GM21526 (cell line): ENCODE measurements at regions not wholly inside any gene's neighbourhood (a gene's known extent, or its start where the extent isn't known, plus 50 kb on each side); places are given as distances from the start of the nearest gene placed in this dataset.

ENCODE experiments used
- ATAC-seq: cut with Tn5 transposase; IDR thresholded peaks from one replicate; pipeline ENCODE4 v1.9.1; 2021; ENCODE audit warnings: moderate library complexity; ENCODE audit not compliant: unreplicated experiment, low FRiP score

GRCh38 chr2:236956641-236957040, 129.0 kb upstream of the COPS8 start:
- no peak for ATAC-seq

DNA sequence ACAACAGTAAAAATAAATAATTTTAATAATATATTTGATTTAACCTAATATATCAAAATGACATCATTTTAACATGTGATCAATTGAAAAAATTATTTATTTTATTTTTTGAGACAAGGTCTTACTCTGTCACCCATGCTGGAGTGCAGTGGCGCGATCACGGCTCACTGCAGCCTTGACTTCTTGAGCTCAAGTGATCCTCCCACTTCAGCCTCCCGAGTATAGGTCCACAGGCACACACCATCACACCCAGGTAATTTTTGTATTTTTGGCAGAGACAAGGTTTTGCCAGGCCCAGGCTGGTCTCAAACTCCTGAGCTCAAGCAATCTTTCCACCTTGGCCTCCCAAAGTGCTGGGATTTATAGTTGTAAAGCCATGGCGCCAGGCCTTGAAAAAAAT, 126.7 kb upstream of the COPS8 start:
- no peak for ATAC-seq

- no peak for ATAC-seq
Observed at GRCh38 chr2:236959876-236960275, 125.8 kb upstream of the COPS8 start.

GRCh38 chr2:236960531-236960930, 125.2 kb upstream of the COPS8 start:
- no peak for ATAC-seq

DNA sequence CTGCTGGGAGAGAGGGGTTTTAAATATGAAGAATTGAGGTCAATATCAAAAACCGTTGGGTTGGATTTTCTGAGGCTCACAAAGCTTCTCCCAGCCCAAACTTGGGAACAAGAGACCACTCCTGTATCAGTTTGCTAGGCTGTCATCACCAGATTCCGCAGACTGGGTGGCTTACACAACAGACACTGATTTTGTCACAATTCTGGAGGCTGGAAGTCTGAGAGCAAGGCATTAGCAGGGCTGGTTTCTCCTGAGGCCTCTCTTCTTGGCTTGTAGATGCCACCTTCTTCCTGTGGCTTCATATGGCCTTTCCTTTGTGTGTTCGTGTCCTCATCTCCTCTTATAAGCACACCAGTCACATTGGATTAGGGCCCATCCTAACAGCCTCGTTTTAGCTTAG, 122.9 kb upstream of the COPS8 start:
- no peak for ATAC-seq

- ATAC-seq = no peak
Observed at GRCh38 chr2:236963631-236964182, 122.0 kb upstream of the COPS8 start.

DNA sequence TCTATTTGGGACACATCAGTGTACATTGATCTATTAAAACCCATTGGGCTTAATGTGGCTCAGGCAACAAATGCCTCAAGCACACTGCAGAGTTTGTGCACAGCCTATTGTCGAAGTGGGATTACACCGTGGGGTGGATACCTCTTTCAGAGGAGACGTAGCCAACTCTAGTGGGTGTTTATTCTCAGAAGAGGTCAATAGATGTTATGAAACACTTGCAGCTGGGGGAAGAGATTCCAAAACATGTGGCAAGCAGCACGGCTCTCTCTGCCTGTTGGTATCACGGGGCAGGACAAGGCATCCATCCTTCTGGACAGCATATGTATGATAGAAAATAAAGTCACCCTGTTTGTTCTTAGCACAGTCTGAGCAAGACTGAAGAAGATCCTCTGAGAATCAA, 121.4 kb upstream of the COPS8 start:
- no peak for ATAC-seq

DNA sequence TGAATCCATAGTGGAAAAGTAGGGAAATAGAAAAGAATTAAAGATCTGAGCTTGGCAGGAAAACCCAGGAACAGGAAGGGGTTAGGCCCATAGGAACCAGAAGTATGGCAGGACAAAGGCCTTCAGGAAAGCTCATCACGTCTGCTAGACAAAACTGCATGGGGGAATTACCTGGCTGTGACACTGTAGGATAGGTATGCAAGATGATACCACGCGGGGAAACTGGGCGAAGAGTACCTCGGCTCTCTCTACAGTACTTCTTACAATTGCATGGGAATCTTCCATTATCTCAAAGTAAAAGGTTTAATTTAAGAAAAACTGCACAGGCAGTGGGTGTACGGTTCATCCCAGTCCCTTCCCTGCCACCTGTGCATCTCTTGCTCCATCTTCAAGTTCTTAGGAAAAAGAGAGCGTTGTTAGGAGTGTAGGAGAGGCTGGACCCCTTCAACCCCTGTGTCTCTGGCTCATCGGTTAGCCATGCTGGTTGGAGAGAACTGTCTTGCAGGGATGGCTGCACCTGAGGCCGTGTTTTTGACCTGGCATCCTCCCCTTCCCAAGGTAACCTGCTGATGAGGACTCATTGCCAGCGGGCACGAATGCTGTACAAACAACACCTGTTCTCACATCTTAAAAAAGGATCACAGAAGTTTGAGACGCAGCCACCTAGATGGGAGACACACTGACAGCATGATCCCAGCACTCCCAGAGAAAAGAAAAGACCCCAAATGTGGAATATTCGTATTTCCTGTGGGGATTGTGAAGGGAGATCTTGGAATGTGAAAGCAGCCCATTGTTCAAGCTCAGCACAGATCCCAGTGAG, 120.5 kb upstream of the COPS8 start:
- ATAC-seq = no peak

- no peak for ATAC-seq
Observed at GRCh38 chr2:236965841-236966096, 119.9 kb upstream of the COPS8 start.

DNA sequence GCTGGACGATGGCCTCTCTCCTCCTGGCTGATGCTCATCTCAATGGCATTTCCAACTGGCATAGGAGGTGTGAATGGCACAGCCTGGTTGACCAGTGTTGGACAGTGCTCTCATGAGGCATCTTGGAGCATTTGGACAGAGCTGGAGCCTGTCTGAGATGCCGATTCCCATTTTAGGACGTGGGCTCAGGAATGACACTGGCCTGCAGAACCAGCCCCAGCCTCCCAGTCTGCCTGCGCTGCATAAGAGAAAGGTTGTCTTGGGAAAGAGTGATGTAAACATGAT, 118.2 kb upstream of the COPS8 start:
- ATAC-seq = no peak

GRCh38 chr2:236968101-236968879, 117.4 kb upstream of the COPS8 start:
- no peak for ATAC-seq

DNA sequence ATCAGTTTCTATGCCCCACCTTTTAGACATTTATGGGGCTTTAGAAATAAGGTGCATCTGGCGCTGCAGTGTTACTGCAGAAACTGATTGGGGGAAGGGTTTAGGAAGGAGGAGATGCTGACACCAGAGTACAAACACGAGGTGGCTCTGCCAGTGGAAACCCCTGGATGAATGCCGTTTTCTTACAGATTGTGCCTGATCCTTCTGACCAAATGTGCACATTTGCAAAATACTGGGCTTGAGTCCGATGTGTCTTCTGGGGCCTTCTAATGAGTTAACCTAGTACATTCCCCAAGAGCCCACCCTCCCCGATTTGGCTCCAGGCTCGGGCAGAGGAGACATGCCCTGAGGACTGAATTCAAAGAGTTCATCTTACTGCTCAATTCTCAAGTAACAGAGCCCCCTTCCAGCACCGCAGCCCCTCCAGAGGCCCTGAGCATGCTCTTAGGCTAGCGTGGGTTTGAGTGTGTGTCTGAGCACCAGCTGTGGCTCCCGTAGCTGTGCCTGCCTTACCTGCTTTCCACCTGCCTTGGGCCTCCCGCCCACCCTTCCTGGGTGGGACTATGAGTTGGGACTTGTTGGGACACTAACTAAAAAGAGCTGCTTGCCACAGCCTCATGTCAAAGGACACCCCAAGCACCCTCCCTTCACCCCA, 116.7 kb upstream of the COPS8 start:
- ATAC-seq = no peak

GRCh38 chr2:236969767-236970655, 115.7 kb upstream of the COPS8 start:
- ATAC-seq = no peak

DNA sequence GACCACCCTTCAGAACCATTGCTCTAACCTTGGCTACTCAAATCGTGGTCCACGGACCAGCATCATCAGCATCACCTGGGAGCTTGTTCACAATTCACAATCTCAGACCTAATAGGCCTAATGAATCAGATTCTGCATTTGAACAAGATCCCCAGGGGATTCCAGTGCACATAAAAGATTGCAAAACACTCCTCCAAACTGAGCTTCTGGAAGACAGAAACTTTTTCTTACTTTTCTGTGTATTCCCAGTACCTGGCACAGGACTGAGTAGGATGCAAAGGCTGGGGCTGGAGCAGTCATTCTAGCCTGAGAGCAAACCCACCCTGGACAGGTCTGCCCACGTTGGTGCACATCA, 115.1 kb upstream of the COPS8 start:
- no peak for ATAC-seq

DNA sequence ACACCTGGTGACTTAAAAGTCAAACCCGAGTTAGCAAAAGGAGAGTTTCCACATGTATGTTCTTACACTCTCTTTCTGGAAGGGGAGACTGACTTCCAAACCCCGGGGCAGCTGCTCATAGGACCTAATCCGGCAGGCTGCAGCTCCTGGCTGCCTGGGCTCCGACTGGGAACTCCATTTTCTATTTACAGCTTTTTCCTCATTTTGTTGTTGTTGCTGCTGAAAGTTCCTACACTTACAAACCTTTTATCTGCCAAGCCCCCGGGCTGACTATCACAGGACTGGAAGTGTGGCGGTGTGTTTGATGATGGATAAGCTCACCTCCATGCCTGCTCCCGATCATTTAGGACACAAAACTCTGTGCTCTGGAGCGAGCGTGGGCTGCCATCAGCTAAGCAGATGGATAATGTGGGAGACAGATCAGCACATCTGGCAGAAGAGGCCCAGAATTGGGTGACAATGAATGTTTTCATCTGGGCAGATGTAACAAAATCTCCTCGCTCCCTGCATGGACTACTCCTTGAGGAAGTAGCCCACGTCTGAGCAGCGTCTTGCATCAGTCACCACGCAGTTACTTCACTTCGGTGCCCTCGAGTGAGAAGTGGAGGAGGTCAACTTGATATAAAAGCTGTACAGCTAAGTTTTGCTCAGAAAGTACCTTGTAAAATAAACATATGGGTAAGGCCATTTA, 114.4 kb upstream of the COPS8 start:
- no peak for ATAC-seq

- ATAC-seq = no peak
Observed at GRCh38 chr2:236971919-236972381, 113.7 kb upstream of the COPS8 start.

GRCh38 chr2:236972491-236973342, 113.0 kb upstream of the COPS8 start:
- ATAC-seq = no peak

DNA sequence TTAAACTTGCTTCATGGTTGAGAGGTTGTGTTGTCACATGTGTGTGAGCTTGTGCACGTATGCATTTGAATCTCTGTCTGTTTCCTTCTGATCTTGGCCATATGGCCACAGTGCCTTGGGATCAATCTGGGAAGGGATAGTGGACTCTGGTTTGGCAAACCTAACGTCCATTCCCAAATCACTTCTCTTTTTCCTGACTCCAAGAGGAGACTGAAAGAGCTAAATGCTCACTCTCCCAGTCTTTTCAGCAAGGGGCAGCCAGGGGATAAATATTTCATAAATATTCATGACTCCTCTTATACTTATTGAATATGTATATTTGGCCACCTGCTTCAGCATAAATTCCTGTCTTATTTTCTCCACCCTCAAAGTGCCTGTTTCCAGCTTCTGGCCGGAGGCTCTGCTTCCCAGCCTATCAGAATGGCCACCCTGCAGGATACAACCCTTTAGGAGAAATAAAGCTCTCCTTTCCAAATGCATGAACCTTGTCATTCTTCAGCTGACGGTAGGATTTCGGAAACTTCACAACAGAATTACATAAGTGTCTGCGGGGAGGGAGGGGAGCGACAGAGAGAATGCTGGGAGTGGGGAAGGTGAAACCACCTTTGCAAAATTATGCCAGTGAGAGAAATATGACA, 112.2 kb upstream of the COPS8 start:
- ATAC-seq = no peak

- ATAC-seq = no peak
Observed at GRCh38 chr2:236974148-236974547, 111.5 kb upstream of the COPS8 start.
